Heart left ventricle (tissue), 13 donors: ENCODE measurements at regions not wholly inside any gene's neighbourhood (a gene's known extent, or its start where the extent isn't known, plus 50 kb on each side); places are given as distances from the start of the nearest gene placed in this dataset.

Experiments used
- CTCF ChIP-seq, 12 donors: fragments of 200-600 bp; sonication (generic) in 4 of 12; IDR thresholded peaks; one replicate each; pipeline versions ENCODE4 v1.5.0 to v1.8.0; 2018 to 2022; ENCODE audit warnings: antibody characterized with exemption in 12 of 12, mild to moderate bottlenecking in 5 of 12
- POLR2A ChIP-seq, 2 donors: fragments of 450-650 bp; IDR thresholded peaks; one replicate each; pipeline ENCODE4 v1.6.1; 2017; ENCODE audit warnings: antibody characterized with exemption in 2 of 2, mild to moderate bottlenecking in 2 of 2, moderate library complexity in 2 of 2
- donor health status: ischemic (EF 13 %, LVEDD 7.1; RV severe dilation, severe dysfunction).
- donor health status: DM: no; HTN: yes; CAD: no.
- donor health status: DM: no; HTN: no; CAD: no.
- donor health status: ischemic (EF 25% LVEDD 6.9; RV normal size, moderate dysfunction).
- donor health status: ischemic (EF 25% LVEDD 5.7; RV mildly dilated, moderate dysfunction).
- donor health status: ischemic (EF 35%, LVEDD 5.7; RV mildly dilated, moderate dysfunction).
- donor health status: nonischemic (EF 11% LVEDD 7.7; RV severe dilation, severe dysfunction).
- donor health status: DM: yes; HTN: yes; CAD: no.
- donor health status: PGD.
- donor health status: ischemic (EF 29% LVEDD 5.4; RV normal size, mild dysfunction).
- donor health status: nonischemic (EF 23%, LVEDD 6.1; RV moderate dilation, normal function).

DNA sequence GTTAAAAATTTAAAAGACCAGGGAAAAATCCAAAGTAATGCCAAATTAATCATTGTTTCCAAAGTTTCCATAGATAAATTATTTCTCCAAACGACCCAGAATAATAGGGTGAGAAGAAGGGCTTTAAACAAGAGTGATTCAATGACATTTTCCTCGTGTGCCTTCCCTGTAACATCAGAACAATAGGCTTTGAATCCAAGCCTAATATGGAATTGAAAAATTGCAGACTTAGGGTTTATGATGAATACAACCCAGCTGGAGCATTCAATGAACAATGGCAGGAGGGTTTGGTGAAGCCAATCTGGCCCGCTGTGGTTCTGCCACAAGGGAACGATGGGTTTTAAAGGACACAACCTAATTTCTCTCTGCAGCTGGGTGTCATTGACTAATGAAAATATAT lies 94.2 kb downstream of the CBLL2 start:
- TF ChIP-seq POLR2A (IDR thresholded peaks at IDR 0.05) = no peak
- TF ChIP-seq CTCF (IDR thresholded peaks at IDR 0.05) = no peak
